Adrenal gland (tissue), 5 donors: ENCODE measurements at regions not wholly inside any gene's neighbourhood (a gene's known extent, or its start where the extent isn't known, plus 50 kb on each side); places are given as distances from the start of the nearest gene placed in this dataset.

Experiments
- CTCF ChIP-seq, 6 experiments: fragments of 450-650 bp in 4 of 6; fragments of 200-600 bp in 2 of 6; sonication (generic) in 1 of 6; IDR thresholded peaks; 1 replicate in 5 of 6; 2 replicates in 1 of 6; pipeline versions ENCODE4 v1.5.1 to v1.8.0; 2016 to 2021; ENCODE audit warnings: antibody characterized with exemption in 6 of 6, mild to moderate bottlenecking in 2 of 6, moderate library complexity in 1 of 6
- POLR2A ChIP-seq, 2 donors: fragments of 450-650 bp; IDR thresholded peaks; one replicate each; pipeline ENCODE4 v1.6.1; 2017; ENCODE audit warnings: antibody characterized with exemption in 2 of 2, mild to moderate bottlenecking in 2 of 2, moderate library complexity in 1 of 2
- donor health status: DM: no; HTN: no; CAD: no.

GRCh38 chr13:59182241-59182640 is 981.5 kb downstream of the DIAPH3 start:
- TF ChIP-seq CTCF (IDR thresholded peaks at IDR 0.05) (no peak), POLR2A (IDR thresholded peaks at IDR 0.05) (no peak)
